Endodermal cell (in vitro differentiated cells): ENCODE measurements at regions not wholly inside any gene's neighbourhood (a gene's known extent, or its start where the extent isn't known, plus 50 kb on each side); places are given as distances from the start of the nearest gene placed in this dataset.
A peak's percentile ranks its signal among the peaks of the same experiment; 100 is the strongest.

Source experiments
- DNase-seq: peaks from one replicate; pipeline ENCODE4 v3.0.0-alpha.2; 2017
- H3K27ac ChIP-seq: 2 replicates; pipeline ENCODE4 v1.5.1; 2013; ENCODE audit warnings: mild to moderate bottlenecking, low read depth, low read length, moderate library complexity
- H3K27me3 ChIP-seq: 2 replicates; pipeline ENCODE4 v1.6.1; 2013; ENCODE audit warnings: mild to moderate bottlenecking, low read length, moderate library complexity; ENCODE audit not compliant: insufficient read depth, control insufficient read depth, poor library complexity, severe bottlenecking
- H3K36me3 ChIP-seq: 2 replicates; pipeline ENCODE4 v1.7.0; 2013; ENCODE audit warnings: mild to moderate bottlenecking, low read length, moderate library complexity; ENCODE audit not compliant: control insufficient read depth, insufficient read depth
- H3K4me1 ChIP-seq: one replicate; pipeline ENCODE4 v1.7.0; 2013; ENCODE audit warnings: low read length; ENCODE audit not compliant: control insufficient read depth, insufficient read depth
- H3K4me3 ChIP-seq: 2 replicates; pipeline ENCODE4 v1.5.1; 2013; ENCODE audit warnings: mild to moderate bottlenecking, low read length, moderate library complexity
- H3K9ac ChIP-seq: 2 replicates; pipeline ENCODE4 v1.6.1; 2013; ENCODE audit warnings: mild to moderate bottlenecking, low read length, moderate library complexity; ENCODE audit not compliant: poor library complexity, severe bottlenecking; ENCODE audit errors: extremely low read depth
- H3K9me3 ChIP-seq: 2 replicates; pipeline ENCODE4 v1.6.1; 2013; ENCODE audit warnings: mild to moderate bottlenecking, low read length, moderate library complexity; ENCODE audit not compliant: control insufficient read depth
- H3K27ac Mint-ChIP-seq: 2 replicates; pipeline ENCODE4 v1.8.0; 2020; ENCODE audit warnings: mixed read lengths
- H3K27me3 Mint-ChIP-seq: 2 replicates; pipeline ENCODE4 v1.8.0; 2021; ENCODE audit warnings: mild to moderate bottlenecking, mixed read lengths; ENCODE audit not compliant: insufficient read depth
- H3K36me3 Mint-ChIP-seq: 2 replicates; pipeline ENCODE4 v1.8.0; 2020; ENCODE audit warnings: low read depth, mixed read lengths
- H3K4me1 Mint-ChIP-seq: 2 replicates; pipeline ENCODE4 v1.8.0; 2020; ENCODE audit warnings: mixed read lengths
- H3K4me3 Mint-ChIP-seq: 2 replicates; pipeline ENCODE4 v1.8.0; 2020; ENCODE audit warnings: mild to moderate bottlenecking, moderate library complexity, mixed read lengths
- H3K9me3 Mint-ChIP-seq: 2 replicates; pipeline ENCODE4 v1.8.0; 2020; ENCODE audit warnings: mild to moderate bottlenecking, mixed read lengths
- WGBS, 2 experiments: methylation state at CpG; one replicate each; pipeline versions ENCODE4 v1.1.5 to v1.1.7; 2013; ENCODE audit warnings: missing lambda C conversion rate in 2 of 2, mixed read lengths in 1 of 2; ENCODE audit not compliant: insufficient coverage in 1 of 2, insufficient read length in 1 of 2; 5-methylcytosine and 5-hydroxymethylcytosine counted together
- TF ChIP-seq, protein P1 (sequence below): fragments of 200-600 bp; sonication (generic); conservative IDR thresholded peaks from 2 replicates; pipeline ENCODE4 v1.5.0; 2021; ENCODE audit warnings: antibody characterized with exemption, mild to moderate bottlenecking

- Mint-ChIP-seq H3K27me3 (no peaks in the 10 kb centered on the region), H3K4me1 (no peaks in the 10 kb centered on the region), H3K36me3 (no peaks in the 10 kb centered on the region), H3K4me3 (no peak overlapping the region), H3K27ac (no peak overlapping the region), H3K9me3 (peaks cover 5% of the 10 kb centered on the region)
- no peaks in the 10 kb centered on the region for H3K36me3 ChIP-seq
- no peak for DNase-seq
- no peaks in the 10 kb centered on the region for H3K4me1 ChIP-seq
- H3K27ac ChIP-seq: no peak overlapping the region
- peaks cover under 1% of the 10 kb centered on the region for H3K9me3 ChIP-seq
- H3K27me3 ChIP-seq: no peaks in the 10 kb centered on the region
- 82 to 90% methylated on average over 3 to 5 of the region's 5 CpGs for WGBS, 2 experiments
- TF ChIP-seq, protein P1, sequence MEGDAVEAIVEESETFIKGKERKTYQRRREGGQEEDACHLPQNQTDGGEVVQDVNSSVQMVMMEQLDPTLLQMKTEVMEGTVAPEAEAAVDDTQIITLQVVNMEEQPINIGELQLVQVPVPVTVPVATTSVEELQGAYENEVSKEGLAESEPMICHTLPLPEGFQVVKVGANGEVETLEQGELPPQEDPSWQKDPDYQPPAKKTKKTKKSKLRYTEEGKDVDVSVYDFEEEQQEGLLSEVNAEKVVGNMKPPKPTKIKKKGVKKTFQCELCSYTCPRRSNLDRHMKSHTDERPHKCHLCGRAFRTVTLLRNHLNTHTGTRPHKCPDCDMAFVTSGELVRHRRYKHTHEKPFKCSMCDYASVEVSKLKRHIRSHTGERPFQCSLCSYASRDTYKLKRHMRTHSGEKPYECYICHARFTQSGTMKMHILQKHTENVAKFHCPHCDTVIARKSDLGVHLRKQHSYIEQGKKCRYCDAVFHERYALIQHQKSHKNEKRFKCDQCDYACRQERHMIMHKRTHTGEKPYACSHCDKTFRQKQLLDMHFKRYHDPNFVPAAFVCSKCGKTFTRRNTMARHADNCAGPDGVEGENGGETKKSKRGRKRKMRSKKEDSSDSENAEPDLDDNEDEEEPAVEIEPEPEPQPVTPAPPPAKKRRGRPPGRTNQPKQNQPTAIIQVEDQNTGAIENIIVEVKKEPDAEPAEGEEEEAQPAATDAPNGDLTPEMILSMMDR: no peak
- H3K9ac ChIP-seq: no peak overlapping the region
- no peak overlapping the region for H3K4me3 ChIP-seq
These were observed 151.6 kb downstream of the LRRC30 start for GRCh38 chr18:7382328-7383001.

DNA sequence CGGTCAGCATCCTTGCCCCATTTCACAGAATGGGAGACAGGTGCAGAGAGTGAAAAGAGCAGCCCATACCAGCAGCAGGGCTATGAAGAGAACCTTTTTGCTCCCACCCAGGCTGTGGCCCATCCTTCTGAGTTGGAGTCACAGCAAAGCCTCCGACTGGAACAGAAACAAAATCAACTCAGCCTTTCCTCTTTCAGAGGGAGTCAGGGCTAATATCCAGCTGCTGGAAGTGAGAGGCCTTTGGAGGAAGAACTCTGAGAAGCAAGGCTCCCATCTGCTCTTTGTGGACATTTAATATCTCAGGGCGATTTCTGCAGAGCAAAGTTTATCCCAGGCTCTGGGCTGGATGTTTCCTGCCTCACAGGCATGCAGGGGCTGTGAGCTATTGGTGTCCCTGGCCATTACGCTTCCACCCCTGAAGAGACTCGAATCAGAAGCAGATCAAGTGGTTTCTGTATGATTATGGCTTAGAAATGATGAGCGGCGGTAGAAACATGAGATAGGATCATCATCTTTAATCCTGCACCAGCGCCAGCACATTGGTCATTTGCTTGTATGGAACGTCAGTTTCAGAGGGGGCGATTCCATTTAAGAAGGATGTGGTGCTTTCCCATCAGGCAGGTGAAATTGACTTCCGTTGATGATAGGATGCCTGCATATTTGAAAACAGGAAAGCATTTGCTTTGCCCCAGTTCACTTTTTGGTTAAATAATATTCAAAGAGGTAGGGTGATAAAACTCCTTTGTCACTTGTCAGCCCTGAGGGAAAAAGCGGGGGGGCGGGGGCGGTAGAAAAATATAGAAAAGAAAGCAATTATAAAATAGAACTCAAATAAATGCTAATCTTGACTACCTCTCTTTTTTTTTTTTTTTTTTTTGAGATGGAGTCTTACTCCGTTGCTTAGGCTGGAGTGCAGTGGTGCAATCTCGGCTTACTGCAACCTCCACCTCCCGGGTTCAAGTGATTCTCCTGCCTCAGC is 152.4 kb downstream of the LRRC30 start:
- H3K27me3 Mint-ChIP-seq: no peaks in the 10 kb centered on the region
- H3K27ac Mint-ChIP-seq: no peak overlapping the region
- no peak overlapping the region for H3K9ac ChIP-seq
- TF ChIP-seq, protein P1: no peak
- no peaks in the 10 kb centered on the region for H3K36me3 ChIP-seq
- H3K9me3 Mint-ChIP-seq: no peaks in the 10 kb centered on the region
- H3K4me3 ChIP-seq: no peak overlapping the region
- 85 to 92% methylated on average over 9 to 16 of the region's 17 CpGs for WGBS, 2 experiments
- DNase-seq: no peak
- H3K27ac ChIP-seq: no peak overlapping the region
- no peaks in the 10 kb centered on the region for H3K27me3 ChIP-seq
- no peaks in the 10 kb centered on the region for H3K9me3 ChIP-seq
- H3K4me1 Mint-ChIP-seq: no peaks in the 10 kb centered on the region
- no peak overlapping the region for H3K4me3 Mint-ChIP-seq
- H3K36me3 Mint-ChIP-seq: no peaks in the 10 kb centered on the region
- H3K4me1 ChIP-seq: no peaks in the 10 kb centered on the region

DNA sequence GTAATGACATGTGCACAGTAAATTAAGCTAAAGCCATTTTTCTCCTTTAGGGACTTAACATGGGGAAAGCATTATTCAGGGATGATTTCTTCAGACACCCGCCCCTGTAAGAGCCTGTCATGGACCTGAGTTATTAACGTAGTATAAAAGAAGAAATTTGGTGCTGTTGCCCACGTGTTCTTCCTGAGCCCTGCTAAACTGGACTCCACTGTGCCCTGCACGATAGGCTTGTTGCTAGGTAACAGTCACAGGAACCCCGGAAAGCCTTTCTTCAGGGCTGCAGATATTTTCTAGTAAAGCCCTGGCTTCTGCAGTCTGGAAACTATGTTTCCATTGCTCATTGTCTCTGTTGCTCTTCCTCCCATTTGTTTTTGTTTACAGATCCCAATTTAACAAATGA is 157.9 kb downstream of the LRRC30 start:
- H3K27me3 Mint-ChIP-seq: peaks cover 2% of the 10 kb centered on the region

More for the DNA sequence above, 157.9 kb downstream of the LRRC30 start:
- Histone ChIP-seq H3K4me3 (no peak overlapping the region), H3K4me1 (no peaks in the 10 kb centered on the region), H3K36me3 (no peaks in the 10 kb centered on the region), H3K9me3 (no peaks in the 10 kb centered on the region), H3K27me3 (no peaks in the 10 kb centered on the region), H3K9ac (no peak overlapping the region), H3K27ac (peak overlapping the region; percentile 49)
- H3K9me3 Mint-ChIP-seq: no peaks in the 10 kb centered on the region
- no peak for DNase-seq
- H3K27ac Mint-ChIP-seq: no peak overlapping the region
- H3K4me3 Mint-ChIP-seq: no peak overlapping the region
- no peaks in the 10 kb centered on the region for H3K4me1 Mint-ChIP-seq
- no peaks in the 10 kb centered on the region for H3K36me3 Mint-ChIP-seq
- TF ChIP-seq, protein P1: no peak
- WGBS, 2 experiments: 55 to 83% methylated on average over 4 to 5 of the region's 5 CpGs
